22Rv1 (cell line): ENCODE measurements at regions not wholly inside any gene's neighbourhood (a gene's known extent, or its start where the extent isn't known, plus 50 kb on each side); places are given as distances from the start of the nearest gene placed in this dataset.

Experiments
- CTCF ChIP-seq: fragments of 450-650 bp; IDR thresholded peaks from 2 replicates; pipeline ENCODE4 v1.5.1; 2017; ENCODE audit warnings: mild to moderate bottlenecking
- ZFX ChIP-seq: fragments of 450-650 bp; IDR thresholded peaks from 2 replicates; pipeline ENCODE4 v1.6.1; 2017; ENCODE audit warnings: antibody characterized with exemption, borderline replicate concordance

- TF ChIP-seq CTCF (no peak), ZFX (no peak)
Measured at GRCh38 chr22:27099946-27100722, 442.7 kb downstream of the MIAT start.
